GM19438 (cell line): ENCODE measurements at regions not wholly inside any gene's neighbourhood (a gene's known extent, or its start where the extent isn't known, plus 50 kb on each side); places are given as distances from the start of the nearest gene placed in this dataset.
"Not testable (repeated sequence)": the region's sequence is repeated elsewhere in the genome, so short reads cannot be mapped to it uniquely, and the experiment has no call there.

Experiments
- ATAC-seq: cut with Tn5 transposase; IDR thresholded peaks from one replicate; pipeline ENCODE4 v1.9.1; 2021; ENCODE audit warnings: low read depth; ENCODE audit not compliant: unreplicated experiment

GRCh38 chr10:56585447-56586171 is 224.6 kb upstream of the ZWINT start:
- no peak for ATAC-seq

DNA sequence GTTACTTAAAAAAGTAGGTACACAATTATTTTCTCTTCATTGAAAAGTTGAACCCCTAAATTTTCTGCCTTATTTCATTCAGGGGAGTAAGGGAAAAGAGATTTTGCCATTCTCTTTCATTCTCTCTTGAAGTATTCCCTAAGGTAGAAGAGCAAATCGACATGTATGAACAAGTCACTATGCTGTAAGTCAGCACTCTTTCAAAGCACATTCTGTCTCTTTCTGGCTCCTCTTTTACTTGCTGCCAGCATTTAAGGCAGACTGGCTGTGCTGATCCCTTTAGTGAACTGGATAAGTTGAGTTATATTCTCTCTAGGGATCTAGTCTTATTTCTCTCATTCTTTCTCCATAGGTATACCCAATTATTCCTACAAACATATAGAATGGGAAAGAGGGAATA is 222.3 kb upstream of the ZWINT start:
- no peak for ATAC-seq

GRCh38 chr10:56567580-56567979 is 206.5 kb upstream of the ZWINT start:
- ATAC-seq = no peak

GRCh38 chr10:56561336-56561735 is 200.3 kb upstream of the ZWINT start:
- ATAC-seq = no peak

- ATAC-seq = no peak
Measured at GRCh38 chr10:56551037-56551436, 190.0 kb upstream of the ZWINT start.

DNA sequence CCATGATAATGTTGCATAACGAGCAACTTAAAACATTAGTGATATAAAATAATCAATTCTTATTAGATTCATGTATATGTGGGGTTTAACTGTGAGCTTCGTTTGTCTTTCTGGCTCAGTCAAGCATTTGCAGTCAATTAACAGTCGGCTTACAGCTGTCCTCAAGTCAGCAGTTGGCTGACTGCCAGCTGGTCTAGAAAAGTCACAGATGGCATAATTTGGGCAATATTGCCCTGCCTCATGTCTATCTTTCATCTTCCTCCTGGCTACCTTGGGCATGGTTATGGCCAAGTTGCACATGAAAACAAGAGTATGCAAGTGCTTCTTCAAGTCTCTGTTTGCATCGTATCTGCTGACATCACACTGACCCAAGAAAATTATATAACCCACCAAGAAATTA is 186.1 kb upstream of the ZWINT start:
- no peak for ATAC-seq

GRCh38 chr10:56537984-56538383 is 176.9 kb upstream of the ZWINT start:
- ATAC-seq = no peak

GRCh38 chr10:56522166-56522565 is 161.1 kb upstream of the ZWINT start:
- no peak for ATAC-seq

DNA sequence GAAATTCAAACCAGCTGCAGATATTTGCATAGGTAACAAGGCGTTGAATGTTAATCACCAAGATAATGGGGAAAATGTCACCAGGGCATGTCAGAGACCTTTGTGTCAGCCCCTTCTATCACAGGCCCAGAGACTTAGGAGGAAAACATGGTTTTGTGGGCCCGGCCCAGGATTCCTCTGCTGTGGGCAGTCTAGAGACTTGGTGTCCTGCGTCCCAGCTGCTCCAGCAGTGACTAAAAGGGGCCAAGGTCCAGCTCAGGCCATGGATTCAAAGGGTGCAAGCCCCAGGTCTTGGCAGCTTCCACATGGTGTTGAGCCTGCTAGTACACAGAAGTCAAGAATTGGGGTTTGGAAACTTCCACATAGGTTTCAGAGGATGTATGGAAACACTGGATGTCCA is 147.5 kb upstream of the ZWINT start:
- ATAC-seq = no peak

- ATAC-seq = no peak
Measured at GRCh38 chr10:56507033-56507432, 146.0 kb upstream of the ZWINT start.

GRCh38 chr10:56505555-56505954 is 144.5 kb upstream of the ZWINT start:
- no peak for ATAC-seq

GRCh38 chr10:56496186-56496486 is 135.1 kb upstream of the ZWINT start:
- no peak for ATAC-seq

DNA sequence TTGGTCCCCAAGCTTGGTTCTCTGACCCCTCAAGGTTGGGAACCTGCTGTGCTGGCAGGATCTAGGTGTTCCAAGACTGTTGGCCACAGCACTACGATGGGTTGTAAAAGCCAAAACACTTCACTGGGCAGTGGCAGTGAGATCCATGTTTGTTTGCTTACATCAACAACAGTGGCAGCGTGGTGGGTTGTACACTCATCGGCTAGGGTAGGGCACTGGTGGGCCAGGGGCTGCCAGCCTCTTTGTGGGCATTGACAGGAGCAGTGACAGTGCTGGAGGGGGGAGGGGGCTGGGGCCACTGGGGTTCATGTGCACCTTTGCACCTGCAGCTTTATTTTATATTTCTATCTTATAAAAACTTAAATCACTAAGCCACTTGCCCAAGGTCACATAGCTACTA is 126.7 kb upstream of the ZWINT start:
- no peak for ATAC-seq

GRCh38 chr10:56481521-56482091 is 120.5 kb upstream of the ZWINT start:
- no peak for ATAC-seq

GRCh38 chr10:56472978-56473377 is 111.9 kb upstream of the ZWINT start:
- no peak for ATAC-seq

DNA sequence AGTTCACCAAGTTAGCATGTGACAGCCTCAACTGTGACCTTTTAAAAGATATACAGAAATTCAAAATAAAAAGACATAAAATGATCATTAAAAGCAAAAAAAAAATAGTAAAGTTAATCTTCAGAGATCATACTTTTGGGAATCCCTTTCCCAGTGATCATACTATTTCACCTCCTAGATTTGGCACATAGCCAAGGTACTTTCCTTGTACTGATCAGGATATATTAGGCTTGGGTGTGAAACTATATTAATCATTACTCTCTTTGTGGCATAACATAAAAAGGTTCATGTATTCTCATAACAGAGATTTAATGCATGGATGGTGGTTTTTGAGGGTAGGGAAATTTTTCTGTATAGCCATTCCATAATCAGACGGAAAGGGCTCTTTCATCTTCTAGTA is 109.6 kb upstream of the ZWINT start:
- no peak for ATAC-seq

DNA sequence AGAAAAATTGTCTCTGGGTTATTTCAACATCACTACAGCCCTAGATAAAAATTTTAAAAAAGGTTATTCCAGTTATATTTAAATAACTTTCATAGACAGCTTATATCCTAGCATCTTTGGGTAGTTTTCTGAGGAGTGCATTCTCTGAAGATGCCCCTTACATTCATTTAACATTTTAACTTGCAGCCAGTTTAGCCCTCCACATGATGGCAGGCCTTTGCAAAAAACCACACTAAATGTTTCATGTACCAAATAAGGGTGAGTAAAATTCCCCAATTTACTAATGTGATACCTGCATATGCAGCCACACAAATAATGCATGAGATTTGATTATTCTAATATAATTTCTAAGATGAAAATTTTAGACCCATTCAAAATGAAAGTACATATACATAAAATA is 108.4 kb upstream of the ZWINT start:
- no peak for ATAC-seq

GRCh38 chr10:56466005-56466404 is 104.9 kb upstream of the ZWINT start:
- ATAC-seq = no peak

DNA sequence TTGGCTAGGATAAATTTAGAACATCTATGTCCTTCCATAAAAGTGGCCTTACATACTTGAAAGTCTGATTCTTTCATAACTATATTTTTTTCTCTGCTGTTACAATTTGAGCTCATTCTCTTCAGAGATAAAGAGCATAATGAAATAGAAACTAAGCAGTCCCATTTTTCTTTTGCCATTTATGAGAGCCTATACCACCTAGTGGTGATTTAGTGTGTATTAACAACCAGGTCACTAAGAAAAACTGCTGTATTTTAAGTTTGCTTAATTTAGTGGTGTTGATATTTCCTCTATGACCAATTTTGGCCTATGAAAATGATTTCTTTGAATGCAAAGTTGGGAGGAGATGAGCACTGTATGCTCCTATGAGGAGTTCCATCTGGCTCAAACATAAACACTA is 88.7 kb upstream of the ZWINT start:
- ATAC-seq = no peak

DNA sequence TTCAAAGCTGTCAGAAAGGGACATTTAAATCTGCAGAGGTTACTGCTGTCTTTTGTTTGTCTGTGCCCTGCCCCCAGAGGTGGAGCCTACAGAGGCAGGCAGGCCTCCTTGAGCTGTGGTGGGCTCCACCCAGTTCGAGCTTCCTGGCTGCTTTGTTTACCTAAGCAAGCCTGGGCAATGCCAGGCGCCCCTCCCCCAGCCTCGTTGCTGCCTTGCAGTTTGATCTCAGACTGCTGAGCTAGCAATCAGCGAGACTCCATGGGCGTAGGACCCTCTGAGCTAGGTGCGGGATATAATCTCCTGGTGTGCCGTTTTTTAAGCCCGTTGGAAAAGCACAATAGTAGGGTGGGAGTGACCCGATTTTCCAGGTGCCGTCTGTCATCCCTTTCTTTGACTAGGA is 86.6 kb upstream of the ZWINT start:
- not testable (repeated sequence) for ATAC-seq

GRCh38 chr10:56441337-56441736 is 80.3 kb upstream of the ZWINT start:
- ATAC-seq = not testable (repeated sequence)
